PC-3 (cell line): ENCODE measurements at regions not wholly inside any gene's neighbourhood (a gene's known extent, or its start where the extent isn't known, plus 50 kb on each side); places are given as distances from the start of the nearest gene placed in this dataset.

Source experiments
- ATAC-seq: fragments of 200-7000 bp; cut with Tn5 transposase; 2 replicates; pipeline ENCODE4 v1.9.1; 2020; ENCODE audit warnings: mild to moderate bottlenecking, moderate library complexity
- BruUV-seq: library from RNA; stranded (reverse); fragments of 400-500 nt; replicated peaks from 2 replicates; lab custom pipeline; 2021; lab: Mats Ljungman, UMichigan
- CTCF ChIA-PET: fragments of 300-600 bp; sonication (Branson Sonifier 250); formaldehyde crosslinking; loops from one replicate; lab custom pipeline; 2022; ENCODE audit warnings: antibody characterized with exemption; lab: Charles Lee
- POLR2A ChIA-PET: fragments of 300-600 bp; sonication (Branson Sonifier 250); formaldehyde crosslinking; loops from one replicate; lab custom pipeline; 2022; ENCODE audit warnings: antibody characterized with exemption; ENCODE audit not compliant: unreplicated experiment; lab: Charles Lee
- DNase-seq: peaks from one replicate; pipeline ENCODE4 v3.0.0-alpha.2; 2015
- H2AFZ ChIP-seq: fragments of 300-600 bp; sonication (generic); 2 replicates; pipeline ENCODE4 v1.6.0; 2016; ENCODE audit warnings: antibody characterized with exemption, low read length
- H3F3A ChIP-seq: fragments of 300-600 bp; sonication (generic); one replicate; pipeline ENCODE4 v1.6.0; 2017; ENCODE audit warnings: antibody characterized with exemption, low read length, control low read depth, mild to moderate bottlenecking; ENCODE audit not compliant: unreplicated experiment
- H3K27ac ChIP-seq: fragments of 300-600 bp; sonication (generic); 2 replicates; pipeline ENCODE4 v1.5.1; 2016; ENCODE audit warnings: mild to moderate bottlenecking, low read length
- H3K27me3 ChIP-seq: fragments of 300-600 bp; sonication (generic); 2 replicates; pipeline ENCODE4 v1.6.1; 2016; ENCODE audit warnings: low read length, mixed read lengths
- H3K36me3 ChIP-seq: fragments of 300-600 bp; sonication (generic); 2 replicates; pipeline ENCODE4 v1.6.1; 2016; ENCODE audit warnings: low read depth, mixed run types, low read length, mixed read lengths
- H3K4me1 ChIP-seq: fragments of 300-600 bp; sonication (generic); 2 replicates; pipeline ENCODE4 v1.5.1; 2016; ENCODE audit warnings: low read length; ENCODE audit not compliant: insufficient read depth
- H3K4me2 ChIP-seq: fragments of 300-600 bp; sonication (generic); 2 replicates; pipeline ENCODE4 v1.6.0; 2016; ENCODE audit warnings: low read length
- H3K4me3 ChIP-seq: fragments of 300-600 bp; sonication (generic); 2 replicates; pipeline ENCODE4 v1.5.1; 2016; ENCODE audit warnings: mild to moderate bottlenecking, low read length, mixed read lengths
- H3K79me2 ChIP-seq: fragments of 300-600 bp; sonication (generic); 2 replicates; pipeline ENCODE4 v1.6.1; 2017; ENCODE audit warnings: low read length, mixed read lengths
- H3K9ac ChIP-seq: fragments of 300-600 bp; sonication (generic); 2 replicates; pipeline ENCODE4 v1.6.0; 2016; ENCODE audit warnings: mild to moderate bottlenecking, low read length
- H3K9me2 ChIP-seq: fragments of 300-600 bp; sonication (generic); replicated peaks from 2 replicates; pipeline ENCODE4 v1.6.1; 2016; ENCODE audit warnings: mixed run types, low read length, mixed read lengths
- H3K9me3 ChIP-seq: fragments of 300-600 bp; sonication (generic); 2 replicates; pipeline ENCODE4 v1.6.1; 2016; ENCODE audit warnings: low read length, mixed read lengths
- H4K20me1 ChIP-seq: fragments of 300-600 bp; sonication (generic); 2 replicates; pipeline ENCODE4 v1.6.1; 2016; ENCODE audit warnings: low read length, mixed read lengths
- EZH2 ChIP-seq: fragments of 300-600 bp; sonication (generic); IDR thresholded peaks from one replicate; pipeline ENCODE4 v1.6.1; 2017; ENCODE audit warnings: antibody characterized with exemption, mild to moderate bottlenecking, low read length; ENCODE audit not compliant: unreplicated experiment
- EZH2phosphoT487 ChIP-seq: fragments of 300-600 bp; sonication (generic); IDR thresholded peaks from 2 replicates; pipeline ENCODE4 v1.6.1; 2018; ENCODE audit warnings: mild to moderate bottlenecking, antibody characterized with exemption, low read length, borderline replicate concordance
- intact Hi-C: fragments of 100-400 bp; cut with micrococcal nuclease; formaldehyde crosslinking; loops from 2 replicates; pipeline ENCODE4 v1.9.0; 2023
- TF ChIP-seq, protein P1 (sequence below): fragments of 300-600 bp; sonication (generic); conservative IDR thresholded peaks from 2 replicates; pipeline ENCODE4 v1.5.1; 2017; ENCODE audit warnings: antibody characterized with exemption, low read depth, mild to moderate bottlenecking, low read length

DNA sequence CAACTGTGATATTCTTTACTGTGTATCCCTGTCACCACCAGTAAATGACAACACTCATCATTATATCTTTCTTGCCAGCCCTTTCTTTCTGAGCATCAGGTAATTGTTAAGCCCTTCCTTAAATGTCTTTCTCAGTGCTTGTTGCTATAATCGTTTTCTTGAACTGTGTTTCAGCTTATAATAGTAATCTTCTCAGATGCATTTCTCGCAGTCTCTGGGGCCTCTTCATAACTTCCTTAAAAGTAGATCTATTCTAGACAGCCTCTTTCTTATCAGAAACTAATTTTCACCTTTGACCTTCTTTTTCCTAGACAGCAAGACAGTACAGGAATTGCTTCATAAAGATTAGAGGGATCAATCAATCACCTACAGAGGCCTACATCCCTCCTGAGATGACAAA, 648.1 kb downstream of the CPS1 start:
- no peaks in the 10 kb centered on the region for H3K36me3 ChIP-seq
- H2AFZ ChIP-seq = no peak overlapping the region
- no peaks in the 10 kb centered on the region for H3K4me1 ChIP-seq
- ChIA-PET POLR2A (no interaction called here), CTCF (no interaction called here)
- H3K27ac ChIP-seq = no peak overlapping the region
- no peaks in the 10 kb centered on the region for H3F3A ChIP-seq
- H3K79me2 ChIP-seq = no peaks in the 10 kb centered on the region
- TF ChIP-seq EZH2 = no peak
- no peak for TF ChIP-seq EZH2phosphoT487
- TF ChIP-seq, protein P1, sequence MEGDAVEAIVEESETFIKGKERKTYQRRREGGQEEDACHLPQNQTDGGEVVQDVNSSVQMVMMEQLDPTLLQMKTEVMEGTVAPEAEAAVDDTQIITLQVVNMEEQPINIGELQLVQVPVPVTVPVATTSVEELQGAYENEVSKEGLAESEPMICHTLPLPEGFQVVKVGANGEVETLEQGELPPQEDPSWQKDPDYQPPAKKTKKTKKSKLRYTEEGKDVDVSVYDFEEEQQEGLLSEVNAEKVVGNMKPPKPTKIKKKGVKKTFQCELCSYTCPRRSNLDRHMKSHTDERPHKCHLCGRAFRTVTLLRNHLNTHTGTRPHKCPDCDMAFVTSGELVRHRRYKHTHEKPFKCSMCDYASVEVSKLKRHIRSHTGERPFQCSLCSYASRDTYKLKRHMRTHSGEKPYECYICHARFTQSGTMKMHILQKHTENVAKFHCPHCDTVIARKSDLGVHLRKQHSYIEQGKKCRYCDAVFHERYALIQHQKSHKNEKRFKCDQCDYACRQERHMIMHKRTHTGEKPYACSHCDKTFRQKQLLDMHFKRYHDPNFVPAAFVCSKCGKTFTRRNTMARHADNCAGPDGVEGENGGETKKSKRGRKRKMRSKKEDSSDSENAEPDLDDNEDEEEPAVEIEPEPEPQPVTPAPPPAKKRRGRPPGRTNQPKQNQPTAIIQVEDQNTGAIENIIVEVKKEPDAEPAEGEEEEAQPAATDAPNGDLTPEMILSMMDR = no peak
- intact Hi-C loops = no loop called here
- no peaks in the 10 kb centered on the region for H3K27me3 ChIP-seq
- no peaks in the 10 kb centered on the region for H3K9me2 ChIP-seq
- DNase-seq = no peak
- H3K4me2 ChIP-seq = no peak overlapping the region
- no peak overlapping the region for H3K4me3 ChIP-seq
- no peaks in the 10 kb centered on the region for H3K9me3 ChIP-seq
- ATAC-seq = no peak
- no TSS peak for BruUV-seq
- no peak overlapping the region for H3K9ac ChIP-seq
- no peaks in the 10 kb centered on the region for H4K20me1 ChIP-seq

DNA sequence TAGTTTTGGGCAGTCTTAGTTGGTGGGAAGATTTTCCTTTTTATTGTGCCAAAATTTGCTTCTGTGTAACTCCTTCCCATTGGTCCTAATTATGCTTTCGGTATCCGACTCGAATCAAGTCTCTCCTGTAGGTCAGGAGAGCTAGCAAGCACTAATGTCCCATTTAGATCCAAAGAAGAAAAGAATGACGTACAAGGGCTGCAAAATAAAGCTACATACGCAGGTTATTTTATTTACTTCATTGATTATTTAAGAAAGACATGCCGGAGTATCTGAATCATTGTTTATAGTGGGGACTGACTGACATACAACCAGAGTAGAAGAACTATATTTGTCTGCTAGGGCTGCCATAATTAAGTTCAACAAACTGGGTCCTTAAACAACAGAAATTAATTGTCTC, 648.5 kb downstream of the CPS1 start:
- Histone ChIP-seq H3K27ac (no peak overlapping the region), H3K4me2 (no peak overlapping the region), H3K4me1 (no peaks in the 10 kb centered on the region), H3K9ac (no peak overlapping the region), H3K4me3 (no peak overlapping the region), H3K27me3 (no peaks in the 10 kb centered on the region), H3F3A (no peaks in the 10 kb centered on the region), H3K9me2 (no peaks in the 10 kb centered on the region), H3K79me2 (no peaks in the 10 kb centered on the region), H3K36me3 (no peaks in the 10 kb centered on the region), H2AFZ (no peak overlapping the region), H4K20me1 (no peaks in the 10 kb centered on the region), H3K9me3 (no peaks in the 10 kb centered on the region)
- no TSS peak for BruUV-seq
- ATAC-seq (peak; percentile 31; the same call in 1 of the 2 replicates), DNase-seq (peak; percentile 6)
- ChIA-PET CTCF (no interaction called here), POLR2A (no interaction called here)
- TF ChIP-seq EZH2 (no peak), EZH2phosphoT487 (no peak)
- TF ChIP-seq, protein P1 = no peak
- intact Hi-C loops = no loop called here

DNA sequence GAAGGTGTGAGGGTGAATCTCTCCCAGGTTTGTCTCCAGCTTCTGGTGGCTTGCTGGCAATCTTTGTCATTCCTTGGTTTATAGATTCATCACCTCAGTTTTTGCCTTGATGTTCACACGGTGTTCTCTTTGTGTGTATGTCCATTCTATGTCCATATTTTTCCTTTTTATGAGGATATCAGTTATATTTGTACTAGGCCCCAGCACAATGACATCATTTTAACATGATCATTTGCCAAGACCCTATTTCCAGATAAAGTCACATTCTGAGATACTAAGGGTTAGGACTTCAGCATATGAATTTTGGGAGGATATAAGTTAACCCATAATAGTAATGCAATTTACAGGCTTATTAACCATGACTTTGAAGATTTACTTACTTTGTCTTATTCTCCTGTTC, 649.0 kb downstream of the CPS1 start:
- Histone ChIP-seq H3K36me3 (no peaks in the 10 kb centered on the region), H3K9me2 (no peaks in the 10 kb centered on the region), H3F3A (no peaks in the 10 kb centered on the region), H3K27me3 (no peaks in the 10 kb centered on the region), H3K9ac (no peak overlapping the region), H3K4me1 (no peaks in the 10 kb centered on the region), H3K4me2 (no peak overlapping the region), H2AFZ (no peak overlapping the region), H4K20me1 (no peaks in the 10 kb centered on the region), H3K4me3 (no peak overlapping the region), H3K9me3 (no peaks in the 10 kb centered on the region), H3K79me2 (no peaks in the 10 kb centered on the region), H3K27ac (no peak overlapping the region)
- ChIA-PET CTCF (no interaction called here), POLR2A (no interaction called here)
- no TSS peak for BruUV-seq
- DNase-seq (no peak), ATAC-seq (no peak)
- TF ChIP-seq, protein P1 = no peak
- TF ChIP-seq EZH2phosphoT487 = no peak
- no peak for TF ChIP-seq EZH2
- intact Hi-C loops = no loop called here
